Prostate gland (tissue), 2 donors: ENCODE measurements at regions not wholly inside any gene's neighbourhood (a gene's known extent, or its start where the extent isn't known, plus 50 kb on each side); places are given as distances from the start of the nearest gene placed in this dataset.

Experiments used
- POLR2A ChIP-seq: fragments of 450-650 bp; IDR thresholded peaks from one replicate; pipeline ENCODE4 v1.6.1; 2016; ENCODE audit warnings: antibody characterized with exemption, mild to moderate bottlenecking
- TF ChIP-seq, protein P1 (sequence below), 4 experiments: fragments of 200-600 bp in 2 of 4; fragments of 450-650 bp in 2 of 4; sonication (generic) in 2 of 4; IDR thresholded peaks; 1 replicate in 3 of 4; 2 replicates in 1 of 4; pipeline ENCODE4 v1.5.1; 2016 to 2019; ENCODE audit warnings: antibody characterized with exemption in 4 of 4, mild to moderate bottlenecking in 2 of 4, moderate library complexity in 2 of 4

- TF ChIP-seq, protein P1, sequence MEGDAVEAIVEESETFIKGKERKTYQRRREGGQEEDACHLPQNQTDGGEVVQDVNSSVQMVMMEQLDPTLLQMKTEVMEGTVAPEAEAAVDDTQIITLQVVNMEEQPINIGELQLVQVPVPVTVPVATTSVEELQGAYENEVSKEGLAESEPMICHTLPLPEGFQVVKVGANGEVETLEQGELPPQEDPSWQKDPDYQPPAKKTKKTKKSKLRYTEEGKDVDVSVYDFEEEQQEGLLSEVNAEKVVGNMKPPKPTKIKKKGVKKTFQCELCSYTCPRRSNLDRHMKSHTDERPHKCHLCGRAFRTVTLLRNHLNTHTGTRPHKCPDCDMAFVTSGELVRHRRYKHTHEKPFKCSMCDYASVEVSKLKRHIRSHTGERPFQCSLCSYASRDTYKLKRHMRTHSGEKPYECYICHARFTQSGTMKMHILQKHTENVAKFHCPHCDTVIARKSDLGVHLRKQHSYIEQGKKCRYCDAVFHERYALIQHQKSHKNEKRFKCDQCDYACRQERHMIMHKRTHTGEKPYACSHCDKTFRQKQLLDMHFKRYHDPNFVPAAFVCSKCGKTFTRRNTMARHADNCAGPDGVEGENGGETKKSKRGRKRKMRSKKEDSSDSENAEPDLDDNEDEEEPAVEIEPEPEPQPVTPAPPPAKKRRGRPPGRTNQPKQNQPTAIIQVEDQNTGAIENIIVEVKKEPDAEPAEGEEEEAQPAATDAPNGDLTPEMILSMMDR (IDR thresholded peaks at IDR 0.05): no peak
- no peak for TF ChIP-seq POLR2A
Observed at GRCh38 chr14:56423544-56423943, 156.1 kb upstream of the TMEM260 start.
